Putamen (tissue), 1 donor: ENCODE measurements at regions not wholly inside any gene's neighbourhood (a gene's known extent, or its start where the extent isn't known, plus 50 kb on each side); places are given as distances from the start of the nearest gene placed in this dataset.
"Not testable (repeated sequence)": the region's sequence is repeated elsewhere in the genome, so short reads cannot be mapped to it uniquely, and the experiment has no call there.

Source experiments
- DNase-seq: peaks from one replicate; pipeline ENCODE4 v3.0.0-alpha.2; 2016; ENCODE audit warnings: low spot score

DNA sequence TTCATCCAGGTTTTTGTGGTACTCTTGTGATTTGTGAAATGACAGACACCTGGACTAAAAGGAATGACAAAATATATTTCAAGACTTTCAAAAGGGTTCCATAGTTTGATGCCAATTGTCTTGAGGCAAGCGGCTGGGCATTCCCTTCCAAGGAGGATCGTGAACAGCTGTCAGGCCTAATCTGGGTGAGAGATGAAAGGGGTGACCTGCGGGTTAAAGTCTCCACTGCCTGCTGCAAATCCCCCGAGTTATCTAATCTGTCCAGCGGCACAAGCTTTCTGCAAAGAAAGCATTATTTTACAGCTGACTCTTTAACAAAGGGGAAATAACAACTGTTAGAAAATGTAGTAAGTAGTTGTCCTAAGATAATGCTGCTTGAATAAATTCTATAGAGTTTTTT lies 128.7 kb upstream of the MB21D2 start:
- DNase-seq: no peak

DNA sequence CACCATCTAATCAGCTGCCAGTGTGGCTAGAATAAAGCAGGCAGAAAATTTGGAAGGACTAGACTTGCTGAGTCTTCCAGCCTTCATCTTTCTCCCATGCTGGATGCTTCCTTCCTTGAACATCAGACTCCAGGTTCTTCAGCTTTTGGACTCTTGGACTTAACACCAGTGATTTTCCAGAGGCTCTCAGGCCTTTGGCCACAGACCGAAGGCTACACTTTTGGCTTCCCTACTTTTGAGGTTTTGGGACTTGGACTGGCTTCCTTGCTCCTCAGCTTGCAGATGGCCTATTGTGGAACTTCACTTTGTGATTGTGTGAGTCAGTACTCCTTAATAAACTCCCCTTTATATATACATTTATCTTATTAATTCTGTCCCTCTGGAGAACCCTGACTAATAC lies 129.8 kb upstream of the MB21D2 start:
- not testable (repeated sequence) for DNase-seq

DNA sequence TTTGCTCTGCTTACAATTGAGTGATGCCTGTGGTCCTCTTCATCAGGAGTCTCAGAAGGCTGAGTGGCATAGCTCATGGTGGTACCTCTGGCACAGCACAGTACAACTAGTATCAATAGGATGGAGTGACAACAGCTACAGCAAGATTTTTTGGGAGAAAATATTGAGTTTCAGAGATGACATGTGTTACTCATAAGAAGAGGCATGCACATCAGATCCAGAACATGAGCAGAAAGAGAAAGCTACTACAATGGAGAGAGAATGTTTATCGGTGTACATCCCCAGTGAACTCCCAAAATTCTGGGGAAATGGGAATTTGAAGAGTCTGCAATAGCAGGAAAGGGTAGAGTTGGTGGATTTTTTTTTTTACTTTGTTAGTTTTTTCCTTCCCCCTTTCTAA lies 130.5 kb upstream of the MB21D2 start:
- no peak for DNase-seq

DNA sequence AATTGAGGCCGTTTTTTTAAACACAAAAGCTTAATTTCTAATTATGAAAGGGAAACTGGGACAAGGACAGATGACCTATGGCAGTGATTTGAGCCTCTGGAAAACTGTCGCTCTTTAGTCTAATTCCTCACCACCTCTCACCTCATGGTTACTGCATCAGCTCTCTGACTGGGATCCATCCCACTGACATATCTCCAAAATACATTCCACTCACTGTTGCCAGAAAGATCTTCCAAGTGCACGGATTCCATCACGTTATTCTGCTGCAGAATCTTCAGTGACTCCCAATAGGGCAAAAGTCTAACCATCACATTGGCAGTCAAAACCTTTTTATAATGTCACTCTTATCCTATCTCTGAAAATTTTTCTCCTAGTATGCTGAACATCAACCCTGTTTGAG lies 132.3 kb upstream of the MB21D2 start:
- DNase-seq: no peak

DNA sequence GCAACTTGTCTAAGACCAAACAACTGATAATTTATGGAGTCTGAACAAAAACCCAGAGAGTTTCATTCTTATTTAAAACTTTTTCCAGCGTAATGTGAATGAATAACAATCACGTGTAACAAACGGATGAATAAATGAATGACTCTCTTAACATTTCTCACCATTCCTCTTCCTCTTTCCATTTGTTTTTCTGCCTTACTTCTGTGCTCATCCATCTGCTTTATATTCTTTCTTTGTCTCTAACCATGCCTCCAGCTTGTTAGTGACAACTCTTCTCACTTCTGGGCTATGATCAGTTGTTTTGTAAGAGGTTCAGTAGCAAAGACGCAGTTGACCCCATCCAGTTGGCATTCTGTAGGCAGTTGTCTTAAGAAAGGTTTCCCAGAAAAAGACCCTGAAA lies 133.7 kb upstream of the MB21D2 start:
- no peak for DNase-seq

DNA sequence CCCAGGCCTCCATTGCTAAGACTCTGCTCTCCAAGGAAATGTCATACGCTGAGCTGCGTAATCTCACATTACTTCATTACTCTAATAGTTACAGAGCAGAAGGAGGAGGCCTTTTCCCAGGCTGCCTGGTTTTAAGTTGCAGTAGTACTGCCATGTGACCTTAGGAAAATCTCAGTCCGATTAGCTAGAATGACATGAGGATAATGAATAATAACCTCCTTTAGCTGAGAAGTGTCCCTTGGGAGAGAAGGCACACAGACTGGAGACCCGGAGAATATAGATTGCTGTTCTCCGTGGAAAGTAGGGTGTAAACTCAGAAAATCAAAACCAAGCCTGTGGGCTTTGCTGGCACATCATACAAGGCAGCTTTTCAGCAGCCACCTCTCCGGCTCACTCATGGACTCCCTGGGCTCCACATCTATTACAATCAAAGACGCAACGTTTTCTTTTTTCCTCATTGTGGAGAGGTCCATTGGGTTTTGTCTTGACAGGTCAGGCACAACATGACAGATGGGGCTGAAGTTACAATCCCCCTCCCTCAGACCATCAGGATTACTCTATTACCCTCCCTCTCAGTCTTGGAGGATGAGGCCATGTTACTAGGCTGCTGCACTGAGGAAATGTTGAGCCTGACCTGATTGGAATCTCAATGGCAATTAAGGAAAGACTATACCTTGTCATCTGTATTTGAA lies 134.8 kb upstream of the MB21D2 start:
- no peak for DNase-seq

DNA sequence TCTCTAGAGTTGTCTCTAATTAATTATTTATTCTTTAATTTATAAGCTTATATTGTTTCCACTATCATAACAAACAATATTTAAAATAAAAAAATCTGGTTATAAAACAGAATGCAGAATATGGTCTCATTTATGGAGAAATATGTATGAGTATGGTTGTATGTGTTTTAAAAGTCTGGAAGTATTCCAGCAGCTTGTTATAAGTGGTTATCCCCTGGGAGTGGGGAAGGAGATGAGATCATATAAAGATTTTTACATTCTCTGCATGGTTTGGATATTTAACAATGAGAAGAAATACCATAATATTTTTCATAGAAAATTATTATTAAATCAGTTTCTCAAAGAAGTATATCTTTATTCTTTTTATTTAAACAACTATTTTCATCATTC lies 135.4 kb upstream of the MB21D2 start:
- no peak for DNase-seq

DNA sequence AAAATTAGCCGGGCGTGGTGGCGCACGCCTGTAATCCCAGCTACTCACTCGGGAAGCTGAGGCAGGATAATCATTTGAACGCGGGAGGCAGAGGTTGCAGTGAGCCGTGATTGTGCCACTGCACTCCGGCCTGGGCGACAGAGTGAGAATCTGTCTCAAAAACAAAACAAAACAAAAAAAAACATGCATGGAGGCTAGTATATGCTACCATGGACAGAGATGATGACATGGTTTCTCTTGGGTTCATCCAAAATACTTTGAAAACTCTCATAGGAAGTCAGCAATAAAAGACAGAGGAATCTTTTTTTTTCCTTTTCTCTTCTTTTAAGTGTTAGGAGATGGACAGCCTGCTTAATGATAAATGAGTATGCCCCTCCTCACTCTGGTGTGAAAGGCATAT lies 137.7 kb upstream of the MB21D2 start:
- DNase-seq: no peak

DNA sequence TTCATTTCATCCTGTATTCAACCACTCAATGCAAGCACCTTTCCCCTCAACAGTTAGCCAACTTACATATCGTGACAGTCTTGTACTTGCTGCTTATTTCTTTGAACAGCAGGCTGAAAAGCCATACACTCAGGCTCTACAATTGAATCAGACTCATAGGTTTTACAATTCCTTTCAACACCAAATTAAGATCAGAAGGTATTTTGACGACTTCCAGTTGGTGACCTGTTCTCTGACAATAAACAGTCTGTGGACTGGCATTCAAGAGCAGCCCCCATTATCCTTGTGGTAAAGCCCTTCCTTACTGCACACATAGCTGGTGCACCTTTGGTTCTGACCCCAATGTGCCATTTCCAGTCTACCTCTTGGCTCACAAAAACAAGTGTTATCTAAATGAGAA lies 140.0 kb upstream of the MB21D2 start:
- DNase-seq: no peak

DNA sequence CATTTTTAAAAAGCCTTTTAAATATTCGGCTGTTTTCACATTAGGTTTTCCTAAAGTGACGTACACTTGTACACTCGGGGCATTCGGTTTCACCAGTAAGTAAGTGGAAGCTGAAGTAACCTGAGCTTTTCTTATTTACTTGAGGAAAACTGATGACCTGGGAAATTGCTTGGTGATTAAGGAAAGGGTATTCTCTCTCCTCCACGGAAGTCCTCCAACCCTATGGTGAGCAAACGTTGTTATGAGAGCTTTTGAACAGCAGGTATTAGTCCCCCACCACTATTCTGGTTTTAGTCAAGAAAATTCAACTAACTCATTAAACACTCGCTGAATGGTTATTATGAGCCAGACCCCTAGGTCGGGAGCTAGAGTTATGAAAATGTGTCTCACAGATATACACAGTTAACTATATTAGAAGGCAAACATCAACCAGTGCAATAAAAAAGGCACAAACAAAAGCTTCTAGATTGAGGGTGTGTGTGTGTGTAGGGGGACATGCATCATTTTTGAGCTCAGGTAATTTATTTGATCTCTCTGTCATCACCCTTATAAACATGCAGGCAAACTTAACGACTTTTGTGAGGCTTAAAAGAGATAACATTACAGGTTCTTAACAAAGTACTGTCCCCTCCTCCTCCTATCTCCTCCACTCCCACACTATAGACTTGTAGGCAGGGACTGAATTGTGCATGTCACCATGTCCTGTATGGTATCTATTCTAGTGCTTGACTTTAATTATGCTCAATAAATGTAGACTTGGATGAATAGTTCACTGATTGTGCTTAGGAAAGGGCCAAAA lies 143.3 kb upstream of the MB21D2 start:
- no peak for DNase-seq

DNA sequence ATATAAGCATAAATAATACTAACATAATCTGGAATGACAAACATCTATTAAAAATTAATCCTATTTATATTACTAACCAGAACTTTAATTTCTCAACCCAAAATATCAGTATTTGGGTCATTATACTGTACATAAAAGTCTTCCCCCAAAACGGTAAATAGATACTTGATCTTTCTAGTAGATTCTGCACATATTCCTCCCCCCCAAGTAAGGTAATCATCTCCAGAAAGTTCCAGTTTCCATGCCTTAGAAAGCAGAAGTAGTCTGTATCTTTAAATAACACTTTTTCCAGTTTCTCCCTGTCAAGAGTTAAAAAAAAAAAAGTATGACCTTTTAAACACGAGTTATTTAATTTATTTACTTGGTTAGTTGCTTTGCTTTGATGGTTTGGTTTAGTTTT lies 150.7 kb upstream of the MB21D2 start:
- DNase-seq: no peak

DNA sequence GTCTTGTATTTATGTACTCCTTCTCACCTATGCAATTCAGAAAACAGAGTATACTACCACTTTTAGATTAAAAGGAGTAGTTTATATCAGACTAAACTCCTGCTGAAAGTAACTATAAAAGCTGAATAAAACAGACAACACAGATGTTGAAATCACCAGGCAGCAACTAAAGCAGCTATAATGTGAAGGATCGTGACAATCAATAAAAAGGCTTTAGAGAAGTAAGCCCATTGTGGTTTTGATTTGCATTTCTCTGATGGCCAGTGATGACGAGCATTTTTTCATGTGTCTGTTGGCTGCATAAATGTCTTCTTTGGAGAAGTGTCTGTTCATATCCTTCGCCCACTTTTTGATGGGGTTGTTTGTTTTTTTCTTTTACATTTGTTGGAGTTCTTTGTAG lies 152.1 kb upstream of the MB21D2 start:
- not testable (repeated sequence) for DNase-seq

DNA sequence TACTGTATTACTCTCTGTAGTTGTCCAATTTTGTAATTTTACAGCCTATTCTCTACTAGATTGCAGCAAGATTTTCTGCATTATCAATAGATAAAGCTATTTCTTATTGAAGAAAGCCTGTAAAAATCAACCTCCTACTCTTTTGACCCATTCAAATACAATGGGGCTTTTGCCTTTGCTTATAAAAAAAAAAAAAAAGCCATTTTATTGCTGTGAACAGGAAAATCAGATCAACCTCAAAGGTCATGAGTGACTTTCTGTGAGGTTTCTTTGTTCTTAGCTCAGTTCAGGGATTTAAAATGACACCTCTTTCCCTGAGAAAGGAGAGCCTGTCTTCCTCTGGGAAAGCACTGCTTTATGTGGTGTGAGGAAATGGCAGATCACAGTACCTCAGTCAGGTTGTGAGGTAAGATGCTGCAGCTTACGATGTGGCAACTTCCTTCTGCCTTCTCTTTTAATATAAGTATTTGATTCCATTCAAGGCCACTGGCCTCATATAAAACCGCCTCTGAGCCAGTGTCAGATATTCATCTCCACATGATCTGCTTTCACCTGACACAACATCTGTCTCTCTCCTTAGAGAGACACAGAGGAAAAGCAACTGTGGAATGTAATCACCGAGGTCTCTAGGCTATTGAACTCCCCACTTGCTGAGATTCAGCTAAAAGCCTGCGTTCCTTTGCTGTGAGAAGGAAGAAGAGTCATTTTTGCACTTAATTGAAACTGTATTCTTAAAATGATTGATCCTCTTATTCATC lies 161.5 kb upstream of the MB21D2 start:
- no peak for DNase-seq

DNA sequence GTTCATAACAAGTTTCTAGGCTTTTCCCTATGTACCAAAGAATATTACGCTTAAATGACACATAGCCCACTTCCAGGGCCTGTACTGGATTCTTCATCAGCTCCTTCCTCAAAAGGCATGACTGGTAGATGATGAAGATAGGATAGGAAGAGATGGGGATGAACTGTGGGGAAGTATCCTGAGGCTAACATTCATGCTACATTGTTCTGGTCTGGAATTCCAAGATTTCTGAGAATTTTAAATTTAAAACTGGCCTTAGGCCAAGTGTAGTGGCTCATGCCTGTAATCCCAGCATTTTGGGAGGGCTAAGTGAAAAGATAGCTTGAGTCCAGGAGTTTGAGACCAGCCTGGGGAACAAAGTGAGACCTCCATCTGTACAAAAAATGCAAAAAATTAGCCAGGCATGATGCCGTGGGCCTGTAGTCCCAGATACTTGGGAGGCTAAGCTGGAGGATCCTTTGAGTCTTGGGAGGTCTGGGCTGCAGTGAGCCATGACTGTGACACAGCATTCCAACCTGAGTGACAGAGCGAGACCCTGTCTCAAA lies 160.1 kb upstream of the PLAAT1 start:
- DNase-seq: no peak

DNA sequence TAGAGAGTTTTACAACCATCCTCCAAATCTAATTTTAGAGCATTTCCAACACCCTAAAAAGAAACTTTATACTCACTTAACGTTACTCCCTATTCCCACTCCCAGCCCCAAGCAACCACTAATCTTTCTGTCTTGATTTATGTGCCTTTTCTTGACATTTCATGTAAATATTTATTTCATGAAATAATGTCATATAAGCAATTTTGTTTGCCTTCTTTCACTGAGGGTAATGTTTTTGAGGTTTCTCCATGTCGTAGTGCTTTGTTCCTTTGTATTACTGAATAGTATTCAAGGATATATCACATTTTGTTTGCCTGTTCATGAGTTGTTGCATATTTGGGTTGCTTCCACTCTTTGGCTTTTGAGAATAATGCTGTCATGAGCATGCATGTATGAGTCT lies 155.4 kb upstream of the PLAAT1 start:
- no peak for DNase-seq

DNA sequence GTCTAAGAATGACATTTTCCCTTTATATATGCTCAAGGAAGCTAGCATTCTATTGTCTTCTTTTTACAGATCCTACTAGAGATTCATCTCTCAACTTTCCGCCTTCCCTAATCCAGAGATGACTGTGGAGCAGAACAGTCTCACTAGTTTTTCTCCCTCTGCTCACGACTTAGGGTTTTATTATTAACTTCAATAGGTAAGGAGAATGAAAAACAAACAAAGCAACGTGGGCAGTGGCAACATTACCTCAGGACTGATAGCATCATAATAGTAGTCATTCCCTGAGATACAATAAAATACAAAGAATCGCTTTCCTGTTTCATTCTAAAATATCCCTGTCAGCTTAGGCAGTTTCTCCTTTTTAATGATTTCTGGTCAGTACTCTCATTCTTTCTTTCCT lies 154.3 kb upstream of the PLAAT1 start:
- no peak for DNase-seq

DNA sequence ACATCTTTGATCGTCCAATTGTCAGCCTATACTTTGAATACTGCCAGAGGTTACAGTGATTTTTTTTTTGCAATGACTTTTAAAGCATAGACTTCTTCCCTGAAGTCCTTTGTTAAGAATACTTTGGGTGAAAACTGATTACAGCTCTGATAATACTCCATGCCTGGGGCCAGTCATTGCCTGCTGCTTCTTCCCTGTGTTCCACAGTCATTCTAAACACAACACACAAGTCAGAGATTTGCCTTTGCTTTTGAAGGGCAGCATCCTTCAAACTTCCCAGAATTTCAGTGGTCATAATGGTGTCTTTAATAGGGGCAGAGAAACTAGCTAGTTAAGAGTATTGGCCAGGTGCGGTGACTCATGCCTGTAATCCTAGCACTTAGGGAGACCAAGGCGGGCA lies 153.7 kb upstream of the PLAAT1 start:
- DNase-seq: no peak

DNA sequence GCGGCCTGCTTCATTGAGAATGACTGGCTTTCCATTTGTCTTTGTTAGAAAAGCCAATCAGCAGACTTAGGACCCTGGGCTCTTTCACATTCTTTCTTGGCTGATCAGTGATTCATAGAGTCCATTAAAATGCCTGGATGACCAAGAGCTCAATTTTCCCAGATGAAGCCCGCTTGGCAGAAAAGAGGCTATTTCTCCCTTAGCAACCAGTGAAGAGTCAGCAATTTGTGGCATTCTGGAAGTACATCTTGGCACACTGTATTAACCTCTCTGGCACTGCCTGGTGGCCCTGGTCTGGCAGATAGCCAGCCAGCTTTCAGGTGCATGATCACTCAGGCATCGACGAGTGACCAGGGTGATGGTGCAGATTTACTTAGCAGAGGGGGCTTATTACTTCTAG lies 145.7 kb upstream of the PLAAT1 start:
- DNase-seq: no peak

DNA sequence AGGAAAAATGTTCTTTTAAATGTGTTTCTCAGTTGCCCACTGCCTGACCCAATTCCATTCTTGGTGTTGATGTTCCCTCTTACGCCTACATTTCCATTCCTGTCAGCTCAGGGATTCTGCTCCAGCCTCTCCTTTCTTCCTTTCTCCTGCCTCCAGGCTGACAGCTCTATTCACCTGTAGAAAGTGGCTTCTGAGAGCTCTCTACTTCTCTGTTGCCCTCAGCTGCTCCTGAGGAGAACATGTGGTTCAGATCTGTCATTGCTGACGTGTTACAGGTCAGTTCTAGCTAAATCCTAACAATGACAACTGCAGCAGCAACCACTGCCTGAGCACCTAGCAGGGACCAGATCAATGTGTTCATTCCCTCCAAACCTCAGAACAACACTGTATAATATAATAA lies 144.9 kb upstream of the PLAAT1 start:
- DNase-seq: peak; percentile 34

DNA sequence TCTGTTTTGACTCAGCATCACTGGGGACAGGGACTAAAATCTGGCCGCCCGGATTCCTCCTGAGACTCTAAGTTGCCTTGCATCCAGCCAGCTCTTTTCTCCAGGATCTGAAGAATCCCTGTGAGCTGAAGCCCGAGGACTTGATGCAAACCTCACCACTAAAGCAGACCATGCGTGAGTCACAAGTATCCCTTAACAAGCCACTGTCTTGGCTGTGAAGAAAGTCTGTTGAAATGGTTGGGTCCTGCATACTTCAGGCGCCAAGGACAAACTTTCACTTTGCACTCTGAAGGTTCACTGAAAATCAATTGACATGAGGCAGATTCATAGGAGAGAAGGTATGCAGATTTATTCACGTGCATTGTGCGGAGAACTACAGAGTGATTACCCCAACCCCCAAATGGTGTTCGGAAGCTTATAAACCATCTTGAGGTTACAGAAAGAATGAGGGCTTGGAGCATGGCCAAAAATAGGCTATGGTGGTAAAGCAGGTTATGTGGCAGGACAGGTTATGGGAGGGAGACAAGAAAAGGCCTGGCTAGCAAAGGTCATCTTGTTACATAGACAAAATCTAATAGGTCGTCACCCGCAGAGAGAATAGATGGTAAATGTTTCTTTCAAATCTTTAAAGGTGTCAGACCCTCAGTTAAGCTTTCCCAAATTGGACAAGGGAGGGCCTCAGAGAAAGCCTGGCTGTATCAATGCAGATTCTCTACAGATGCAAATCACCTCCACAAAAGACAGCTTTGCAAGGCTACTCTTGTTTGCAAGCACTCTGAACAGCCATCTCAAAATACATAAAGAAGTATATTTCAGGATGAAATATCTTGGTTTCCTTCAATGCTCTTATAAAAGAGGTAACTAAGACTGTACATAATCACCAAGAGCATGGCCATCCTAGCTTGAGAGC lies 126.3 kb upstream of the PLAAT1 start:
- DNase-seq: no peak

DNA sequence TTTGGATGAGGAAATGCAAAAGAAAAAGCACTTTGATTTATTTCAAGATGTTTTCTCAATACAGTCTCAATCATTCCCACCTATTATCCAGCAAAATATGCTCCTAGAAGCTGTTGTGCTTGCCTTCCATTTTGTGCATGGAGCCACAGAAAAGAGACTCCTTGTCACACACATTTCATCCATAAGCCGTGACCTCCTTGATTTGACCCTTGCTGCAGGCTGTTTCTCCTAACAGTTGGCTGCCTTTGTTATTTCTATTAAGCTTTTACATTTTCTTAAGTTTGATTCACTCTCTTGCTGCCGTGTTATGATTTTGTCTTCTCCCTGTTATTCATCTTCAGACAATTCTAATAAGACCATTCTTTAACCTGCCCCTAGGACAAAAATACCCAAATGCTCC lies 124.2 kb upstream of the PLAAT1 start:
- no peak for DNase-seq

DNA sequence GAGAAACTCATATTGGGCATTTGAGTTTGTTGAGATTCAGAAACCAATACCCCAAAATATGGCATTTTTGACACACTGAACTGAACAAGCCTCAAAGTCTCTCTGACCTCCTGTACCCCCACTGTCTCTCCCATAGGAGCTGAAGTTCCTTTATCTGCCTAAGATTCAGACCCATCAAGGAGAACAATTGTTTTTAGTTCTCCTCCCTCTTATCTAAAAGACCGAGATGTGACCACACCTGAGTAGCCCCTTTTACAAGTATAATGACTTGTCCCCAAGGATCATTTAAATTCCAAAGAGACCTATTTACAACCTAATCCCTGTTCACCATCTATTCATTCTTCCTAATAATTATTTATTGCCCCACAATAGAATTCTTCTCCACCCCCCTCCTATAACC lies 122.1 kb upstream of the PLAAT1 start:
- DNase-seq: no peak
